ENCODE measurements at regions not wholly inside any gene's neighbourhood (a gene's known extent, or its start where the extent isn't known, plus 50 kb on each side); places are given as distances from the start of the nearest gene placed in this dataset.

- no peaks in the 10 kb centered on the region for H3K36me3 ChIP-seq (ENCODE audit: control insufficient read depth in 2 of 2, extremely low read depth in 1 of 2, insufficient read depth in 2 of 2, low read length in 2 of 2)
- H3K4me3 ChIP-seq (replicated peaks in 1 of 3; ENCODE audit: insufficient read depth in 1 of 3, low read depth in 1 of 3, low read length in 3 of 3): no peak overlapping the region
- dilution Hi-C loops (cut with MboI; ENCODE audit: extremely low pct_ligation_motif_present, low sequenced_read_pairs): no loop called here
- H2AFZ ChIP-seq (ENCODE audit: low read depth, low read length): no peak overlapping the region
- H3K9ac ChIP-seq (replicated peaks; ENCODE audit: extremely low read depth, insufficient read depth, low read length): no peak overlapping the region
- H3K27me3 ChIP-seq (ENCODE audit: control insufficient read depth in 2 of 2, insufficient read depth in 2 of 2, low read length in 2 of 2): no peaks in the 10 kb centered on the region
- H3K27ac ChIP-seq (ENCODE audit: insufficient read depth, low read depth, low read length): no peak overlapping the region
- TF ChIP-seq, protein P1, sequence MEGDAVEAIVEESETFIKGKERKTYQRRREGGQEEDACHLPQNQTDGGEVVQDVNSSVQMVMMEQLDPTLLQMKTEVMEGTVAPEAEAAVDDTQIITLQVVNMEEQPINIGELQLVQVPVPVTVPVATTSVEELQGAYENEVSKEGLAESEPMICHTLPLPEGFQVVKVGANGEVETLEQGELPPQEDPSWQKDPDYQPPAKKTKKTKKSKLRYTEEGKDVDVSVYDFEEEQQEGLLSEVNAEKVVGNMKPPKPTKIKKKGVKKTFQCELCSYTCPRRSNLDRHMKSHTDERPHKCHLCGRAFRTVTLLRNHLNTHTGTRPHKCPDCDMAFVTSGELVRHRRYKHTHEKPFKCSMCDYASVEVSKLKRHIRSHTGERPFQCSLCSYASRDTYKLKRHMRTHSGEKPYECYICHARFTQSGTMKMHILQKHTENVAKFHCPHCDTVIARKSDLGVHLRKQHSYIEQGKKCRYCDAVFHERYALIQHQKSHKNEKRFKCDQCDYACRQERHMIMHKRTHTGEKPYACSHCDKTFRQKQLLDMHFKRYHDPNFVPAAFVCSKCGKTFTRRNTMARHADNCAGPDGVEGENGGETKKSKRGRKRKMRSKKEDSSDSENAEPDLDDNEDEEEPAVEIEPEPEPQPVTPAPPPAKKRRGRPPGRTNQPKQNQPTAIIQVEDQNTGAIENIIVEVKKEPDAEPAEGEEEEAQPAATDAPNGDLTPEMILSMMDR (IDR thresholded peaks at IDR 0.05; ENCODE audit: extremely low read depth in 1 of 2, insufficient read depth in 1 of 2, low read depth in 1 of 2, low read length in 2 of 2): no peak
- TF ChIP-seq JUN (IDR thresholded peaks at IDR 0.05; ENCODE audit: borderline replicate concordance, insufficient read depth, insufficient read length, low read depth): no peak
- TF ChIP-seq GATA2 (IDR thresholded peaks at IDR 0.05; ENCODE audit: insufficient read depth, insufficient read length, low read depth, low read length): no peak
- no peak for TF ChIP-seq POLR2A (IDR thresholded peaks at IDR 0.05; ENCODE audit: low read depth, low read length)
- TF ChIP-seq POLR2AphosphoS5 (IDR thresholded peaks at IDR 0.05; ENCODE audit: insufficient read depth, low read depth, low read length): no peak
- no peak for TF ChIP-seq FOS (IDR thresholded peaks at IDR 0.05; ENCODE audit: borderline replicate concordance, insufficient read depth, low read length)
- no peak for TF ChIP-seq MYC (IDR thresholded peaks at IDR 0.05; ENCODE audit: low read depth, low read length)
- TF ChIP-seq MAX (IDR thresholded peaks at IDR 0.05; ENCODE audit: insufficient read depth, insufficient read length): no peak
- no peak for TF ChIP-seq EZH2 (IDR thresholded peaks at IDR 0.05; ENCODE audit: borderline replicate concordance, low read depth, low read length, severe bottlenecking)
- H3K4me2 ChIP-seq (ENCODE audit: insufficient read depth, low read length): no peak overlapping the region
- no peaks in the 10 kb centered on the region for H4K20me1 ChIP-seq (replicated peaks; ENCODE audit: control insufficient read depth, extremely low read depth, insufficient read depth, low read length)
- FAIRE-seq (no peak), DNase-seq (ENCODE audit: low read depth, low spot score) (no peak)
- H3K79me2 ChIP-seq (ENCODE audit: control insufficient read depth, insufficient read depth, low read length): no peaks in the 10 kb centered on the region
- CTCF ChIA-PET: no interaction called here
- BruUV-seq (replicated peaks): no TSS peak
- POLR2A ChIA-PET: no interaction called here
- no peaks in the 10 kb centered on the region for H3K4me1 ChIP-seq (ENCODE audit: control insufficient read depth, extremely low read depth, insufficient read depth, low read length)
- intact Hi-C loops (cut with micrococcal nuclease): no loop called here
- no peaks in the 10 kb centered on the region for H3K9me3 ChIP-seq (replicated peaks; ENCODE audit: control insufficient read depth, insufficient read depth, low read length)
- no peaks in the 10 kb centered on the region for H3K9me1 ChIP-seq (replicated peaks; ENCODE audit: control insufficient read depth, extremely low read depth, insufficient read depth, low read length)
Observed at GRCh38 chr12:34188974-34189373, 166.7 kb downstream of the ALG10 start.
